Left renal pelvis (tissue), 4 donors: ENCODE measurements at regions not wholly inside any gene's neighbourhood (a gene's known extent, or its start where the extent isn't known, plus 50 kb on each side); places are given as distances from the start of the nearest gene placed in this dataset.
A peak's percentile ranks its signal among the peaks of the same experiment; 100 is the strongest.
"Not testable (repeated sequence)": the region's sequence is repeated elsewhere in the genome, so short reads cannot be mapped to it uniquely, and the experiment has no call there.

ENCODE experiments used
- DNase-seq, 4 donors: peaks; one replicate each; pipeline ENCODE4 v3.0.0-alpha.2; 2013; ENCODE audit warnings: low read depth in 4 of 4, low spot score in 3 of 4

- DNase-seq: no peak
Observed at GRCh38 chrX:65971151-65971550, 68.7 kb downstream of the VSIG4 start.

DNA sequence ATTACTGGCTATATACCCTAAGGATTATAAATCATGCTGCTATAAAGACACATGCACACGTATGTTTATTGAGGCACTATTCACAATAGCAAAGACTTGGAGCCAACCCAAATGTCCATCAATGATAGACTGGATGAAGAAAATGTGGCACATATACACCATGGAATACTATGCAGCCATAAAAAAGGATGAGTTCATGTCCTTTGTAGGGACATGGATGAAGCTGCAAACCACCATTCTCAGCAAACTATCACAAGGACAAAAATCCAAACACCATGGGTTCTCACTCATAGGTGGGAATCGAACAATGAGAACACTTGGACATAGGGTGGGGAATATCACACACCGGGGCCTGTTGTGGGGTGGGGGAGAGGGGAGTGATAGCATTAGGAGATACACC lies 72.7 kb downstream of the VSIG4 start:
- DNase-seq: not testable (repeated sequence)

- DNase-seq: no peak
Observed at GRCh38 chrX:65961714-65962113, 78.2 kb downstream of the VSIG4 start.

DNA sequence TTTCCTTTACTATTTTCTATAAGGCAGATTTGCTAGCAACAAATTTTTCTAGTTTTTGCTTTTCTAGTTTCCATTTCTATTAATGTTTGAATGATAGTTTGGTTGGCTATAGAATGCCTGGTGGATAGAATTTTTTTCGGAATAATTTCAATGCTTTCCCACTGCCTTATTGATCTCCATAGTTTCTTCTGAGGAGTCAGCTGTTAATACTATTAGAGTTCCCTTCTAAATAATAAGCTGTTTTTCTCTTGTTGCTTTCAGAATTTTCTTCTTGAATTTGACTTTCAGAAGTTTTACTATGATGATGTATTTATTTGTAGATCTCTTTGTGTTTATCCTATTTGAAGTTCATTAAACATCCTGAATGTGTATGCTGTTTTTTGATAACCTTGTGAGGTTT lies 91.8 kb downstream of the VSIG4 start:
- DNase-seq: no peak

DNA sequence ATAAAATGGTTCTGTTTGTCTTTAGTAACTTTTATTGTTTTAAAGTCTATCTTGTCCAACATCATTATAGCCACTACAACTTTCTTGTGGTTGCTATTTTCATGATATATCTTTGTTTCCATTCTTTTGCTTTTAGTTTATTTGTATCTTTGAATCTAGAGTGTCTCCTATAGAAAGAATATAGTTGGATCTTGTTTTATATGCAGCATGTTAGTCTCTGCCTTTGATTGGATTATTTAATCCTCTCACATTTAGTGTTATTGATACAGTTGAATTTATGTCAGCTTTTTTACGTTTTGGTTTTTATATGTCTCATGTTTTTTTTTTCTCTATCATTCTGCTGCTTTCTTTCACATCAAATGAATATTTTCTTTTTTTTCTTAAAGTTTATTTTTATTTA lies 98.1 kb downstream of the VSIG4 start:
- DNase-seq: no peak

- DNase-seq: no peak
Observed at GRCh38 chrX:65933085-65933589, 106.7 kb downstream of the VSIG4 start.

DNA sequence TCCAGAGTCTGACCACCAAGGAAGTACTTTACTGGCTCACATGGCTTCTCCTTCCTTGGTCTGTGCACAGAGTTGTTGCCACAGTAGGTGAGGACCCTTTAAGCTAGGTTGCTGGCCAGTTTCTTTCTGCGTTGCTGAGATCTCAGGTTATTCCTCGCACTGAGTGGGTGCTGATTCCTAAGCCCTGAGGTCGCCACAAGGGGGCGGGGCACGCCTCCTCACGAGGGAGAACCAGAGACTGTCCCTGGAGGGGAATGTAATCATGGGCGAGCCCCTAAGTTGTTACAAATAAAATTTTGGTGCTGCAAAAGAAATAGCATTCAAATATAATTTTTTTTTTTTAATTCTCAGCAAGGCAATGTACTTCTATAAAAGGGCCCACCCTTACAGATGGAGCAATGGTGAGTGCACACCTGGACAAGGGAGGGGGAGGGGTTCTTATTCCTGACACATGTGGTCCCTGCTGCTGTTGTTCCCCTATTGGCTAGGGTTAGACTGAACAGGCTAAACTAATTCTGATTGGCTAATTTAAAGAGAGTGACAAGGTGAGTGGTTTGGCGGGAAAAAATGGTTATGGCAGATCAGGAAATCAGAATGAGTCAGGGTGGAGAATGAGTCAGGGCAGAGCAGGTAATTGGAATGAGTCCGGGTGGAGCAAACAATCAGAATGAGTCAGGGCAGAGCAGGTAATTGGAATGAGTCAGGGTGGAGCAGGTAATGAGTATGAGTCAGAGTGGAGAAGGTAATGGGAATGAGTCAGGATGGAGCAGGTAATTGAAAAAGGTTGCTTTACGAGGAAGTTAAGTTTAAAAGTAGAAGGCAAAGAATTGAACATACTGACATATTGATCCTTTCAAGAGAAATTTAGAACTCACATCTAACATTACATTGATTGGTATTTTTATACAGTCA lies 107.5 kb downstream of the VSIG4 start:
- DNase-seq: no peak

GRCh38 chrX:65928522-65928921 lies 111.4 kb downstream of the VSIG4 start:
- DNase-seq: no peak

DNA sequence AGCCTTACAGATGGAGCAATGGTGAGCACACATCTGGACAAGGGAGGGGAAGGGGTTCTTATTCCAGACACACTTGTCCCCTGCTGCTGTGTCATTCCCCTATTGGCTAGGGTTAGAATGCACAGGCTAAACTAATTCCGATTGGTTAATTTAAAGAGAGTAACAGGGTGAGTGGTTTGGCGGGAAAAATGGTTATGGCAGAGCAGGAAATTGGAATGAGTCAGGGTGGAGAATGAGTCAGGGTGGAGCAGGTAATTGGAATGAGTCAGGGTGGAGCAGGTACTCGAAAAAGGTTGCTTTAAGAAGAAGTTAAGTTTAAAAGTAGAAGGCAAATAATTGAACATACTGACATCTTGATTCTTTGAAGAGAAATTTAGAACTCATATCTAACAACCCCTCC lies 112.5 kb downstream of the VSIG4 start:
- DNase-seq: not testable (repeated sequence)

- no peak for DNase-seq
Observed at GRCh38 chrX:65926095-65927019, 113.5 kb downstream of the VSIG4 start.

- DNase-seq: no peak
Observed at GRCh38 chrX:65925592-65925991, 114.3 kb downstream of the VSIG4 start.

DNA sequence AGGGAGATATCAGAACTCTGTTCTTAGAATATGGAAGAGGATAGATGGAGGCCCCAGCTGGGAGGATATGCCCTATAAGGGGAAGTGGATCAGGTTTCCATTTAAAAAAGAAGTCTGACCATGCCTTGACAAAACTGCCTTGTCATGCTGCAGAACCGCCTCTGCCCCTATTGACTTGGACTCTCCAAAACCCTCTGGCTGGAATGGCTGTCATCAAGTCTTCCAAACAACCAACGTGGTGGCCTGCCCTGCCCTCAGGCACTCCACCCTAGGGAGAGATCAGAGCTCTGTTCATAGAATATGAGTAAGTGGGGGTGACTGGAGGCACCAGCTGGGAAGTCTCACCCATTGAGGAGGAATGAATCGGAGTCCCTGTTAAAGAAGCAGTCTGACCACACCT lies 114.9 kb downstream of the VSIG4 start:
- no peak for DNase-seq

- no peak for DNase-seq
Observed at GRCh38 chrX:65921363-65921762, 118.5 kb downstream of the VSIG4 start.

DNA sequence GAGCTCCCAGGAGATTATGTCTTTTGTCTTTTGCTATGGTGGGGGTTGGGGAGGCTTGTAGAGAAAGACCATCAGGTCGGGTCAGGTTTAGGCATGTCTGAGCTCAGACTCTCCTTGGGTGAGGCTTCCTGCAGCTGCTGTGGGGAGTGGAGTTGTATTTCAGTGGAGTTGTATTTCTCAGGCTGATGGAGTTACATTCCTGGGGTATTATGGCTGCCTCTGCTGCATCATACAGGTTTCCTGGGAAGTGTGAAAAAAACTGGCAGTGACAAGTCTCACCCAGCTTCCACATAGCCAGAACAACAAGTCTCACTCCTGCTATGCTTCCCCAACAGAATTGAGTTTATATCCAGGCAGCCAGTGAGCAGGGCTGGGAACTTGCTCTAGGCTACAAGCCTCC lies 119.3 kb downstream of the VSIG4 start:
- peak in 1 of 4 donors; percentile 2 for DNase-seq

- DNase-seq: no peak
Observed at GRCh38 chrX:65910899-65911298, 129.0 kb downstream of the VSIG4 start.

GRCh38 chrX:65903750-65904149 lies 136.1 kb downstream of the VSIG4 start:
- DNase-seq: no peak

GRCh38 chrX:65902011-65902410 lies 137.9 kb downstream of the VSIG4 start:
- no peak for DNase-seq

DNA sequence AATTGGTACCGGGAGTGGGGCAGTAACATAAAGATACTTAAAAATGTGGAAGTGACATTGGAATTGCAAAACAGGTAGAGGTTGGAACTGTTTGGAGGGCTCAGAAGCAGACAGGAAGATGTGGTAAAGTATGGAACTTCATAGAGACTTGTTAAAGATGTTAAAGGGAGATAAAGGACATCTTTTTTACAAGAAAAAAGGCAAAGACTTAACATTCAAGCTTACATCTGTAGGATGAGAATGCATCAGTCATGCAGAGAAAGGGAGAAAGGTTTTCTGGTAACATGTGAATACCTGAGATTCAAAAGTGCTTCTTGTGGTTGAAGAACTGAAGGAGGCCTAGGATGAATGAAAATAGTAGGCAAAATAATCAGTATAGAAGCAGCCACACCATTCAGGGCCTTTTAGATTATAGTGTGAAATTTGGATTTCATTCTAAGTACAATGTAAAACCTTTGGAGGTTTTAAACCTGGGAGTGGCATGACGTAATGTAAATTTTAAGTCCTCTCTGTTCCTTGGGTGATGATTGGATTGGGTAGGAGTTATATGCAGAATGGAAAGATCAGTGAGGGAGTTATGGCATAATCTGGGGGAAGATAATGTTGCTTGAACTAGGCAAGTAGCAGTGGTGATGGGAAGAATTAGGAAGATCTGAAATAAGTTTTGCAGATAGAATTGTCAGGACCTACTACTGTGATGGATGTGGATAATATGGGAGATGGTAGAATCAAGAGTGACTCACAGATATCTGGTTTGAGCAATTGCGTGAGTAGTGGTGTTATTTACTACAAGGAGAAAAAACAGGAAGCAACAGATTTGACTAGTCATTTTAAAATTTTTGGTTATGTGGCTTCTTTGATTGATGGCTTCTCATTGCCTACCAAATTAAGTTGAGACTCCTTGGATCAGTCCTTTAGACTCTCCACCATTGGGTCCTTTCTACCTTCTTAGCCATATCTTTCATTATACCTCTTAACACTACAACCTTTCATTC lies 138.7 kb downstream of the VSIG4 start:
- no peak for DNase-seq

- DNase-seq: no peak
Observed at GRCh38 chrX:65894133-65894532, 145.7 kb downstream of the VSIG4 start.

- not testable (repeated sequence) for DNase-seq
Observed at GRCh38 chrX:65891817-65892216, 148.1 kb downstream of the VSIG4 start.
